Endothelial cell of umbilical vein (primary cell): ENCODE measurements at regions not wholly inside any gene's neighbourhood (a gene's known extent, or its start where the extent isn't known, plus 50 kb on each side); places are given as distances from the start of the nearest gene placed in this dataset.

Source experiments
- EZH2 ChIP-seq: IDR thresholded peaks from 2 replicates; pipeline ENCODE4 v1.6.1; 2012; ENCODE audit warnings: borderline replicate concordance, low read depth, mild to moderate bottlenecking, moderate library complexity, low read length, inconsistent platforms; ENCODE audit not compliant: severe bottlenecking
- FOS ChIP-seq: IDR thresholded peaks from 2 replicates; pipeline ENCODE4 v1.6.1; 2011; ENCODE audit warnings: mild to moderate bottlenecking, low read length, moderate library complexity, borderline replicate concordance; ENCODE audit not compliant: insufficient read depth
- MYC ChIP-seq: IDR thresholded peaks from one replicate; pipeline ENCODE4 v1.6.1; 2011; ENCODE audit warnings: mild to moderate bottlenecking, low read depth, low read length
- POLR2A ChIP-seq: IDR thresholded peaks from 2 replicates; pipeline ENCODE4 v1.6.1; 2012; ENCODE audit warnings: low read depth, mild to moderate bottlenecking, control low read depth, low read length
- TF ChIP-seq, protein P1 (sequence below), 2 donors: IDR thresholded peaks; 1 replicate in 1 of 2; 2 replicates in 1 of 2; pipeline ENCODE4 v1.5.1; 2011; ENCODE audit warnings: low read length in 2 of 2, mild to moderate bottlenecking in 2 of 2, moderate library complexity in 2 of 2, control low read depth in 1 of 2, inconsistent platforms in 1 of 2, low read depth in 1 of 2; ENCODE audit not compliant: insufficient read depth in 1 of 2; ENCODE audit errors: extremely low read depth in 1 of 2

DNA sequence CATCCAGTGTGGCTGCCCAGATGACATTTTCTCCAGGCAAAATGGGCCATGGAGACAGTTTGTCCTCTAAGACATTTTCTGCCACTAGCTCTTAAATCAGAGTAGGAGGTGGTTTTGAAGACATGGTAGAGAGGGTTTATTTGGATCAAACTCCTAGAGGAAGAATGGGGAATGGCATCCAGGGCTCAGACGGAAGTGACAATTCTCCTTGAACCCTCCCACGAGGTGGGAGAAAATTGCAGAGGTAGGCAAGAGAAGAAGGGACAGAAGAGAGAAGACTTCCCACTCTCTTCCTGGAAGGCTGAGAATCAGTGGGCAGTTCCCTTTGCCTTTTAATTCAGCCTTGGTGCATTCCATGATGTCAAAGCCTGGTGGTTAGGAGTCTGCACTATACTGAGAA, 194.0 kb downstream of the SMIM20 start:
- TF ChIP-seq, protein P1, sequence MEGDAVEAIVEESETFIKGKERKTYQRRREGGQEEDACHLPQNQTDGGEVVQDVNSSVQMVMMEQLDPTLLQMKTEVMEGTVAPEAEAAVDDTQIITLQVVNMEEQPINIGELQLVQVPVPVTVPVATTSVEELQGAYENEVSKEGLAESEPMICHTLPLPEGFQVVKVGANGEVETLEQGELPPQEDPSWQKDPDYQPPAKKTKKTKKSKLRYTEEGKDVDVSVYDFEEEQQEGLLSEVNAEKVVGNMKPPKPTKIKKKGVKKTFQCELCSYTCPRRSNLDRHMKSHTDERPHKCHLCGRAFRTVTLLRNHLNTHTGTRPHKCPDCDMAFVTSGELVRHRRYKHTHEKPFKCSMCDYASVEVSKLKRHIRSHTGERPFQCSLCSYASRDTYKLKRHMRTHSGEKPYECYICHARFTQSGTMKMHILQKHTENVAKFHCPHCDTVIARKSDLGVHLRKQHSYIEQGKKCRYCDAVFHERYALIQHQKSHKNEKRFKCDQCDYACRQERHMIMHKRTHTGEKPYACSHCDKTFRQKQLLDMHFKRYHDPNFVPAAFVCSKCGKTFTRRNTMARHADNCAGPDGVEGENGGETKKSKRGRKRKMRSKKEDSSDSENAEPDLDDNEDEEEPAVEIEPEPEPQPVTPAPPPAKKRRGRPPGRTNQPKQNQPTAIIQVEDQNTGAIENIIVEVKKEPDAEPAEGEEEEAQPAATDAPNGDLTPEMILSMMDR (IDR thresholded peaks at IDR 0.05; ENCODE audit: extremely low read depth in 1 of 2, insufficient read depth in 1 of 2, low read depth in 1 of 2, low read length in 2 of 2), result no peak
- no peak for TF ChIP-seq POLR2A
- TF ChIP-seq MYC, result no peak
- no peak for TF ChIP-seq EZH2
- no peak for TF ChIP-seq FOS
